COLO829 (cell line): ENCODE measurements at regions not wholly inside any gene's neighbourhood (a gene's known extent, or its start where the extent isn't known, plus 50 kb on each side); places are given as distances from the start of the nearest gene placed in this dataset.
"Not testable (repeated sequence)": the region's sequence is repeated elsewhere in the genome, so short reads cannot be mapped to it uniquely, and the experiment has no call there.

Experiments used
- DNase-seq: peaks from one replicate; pipeline ENCODE4 v3.0.0; 2012; ENCODE audit warnings: low spot score

- no peak for DNase-seq
Observed at GRCh38 chr1:219560856-219561255, 52.0 kb downstream of the ZC3H11B start.

- DNase-seq = no peak
Observed at GRCh38 chr1:219559899-219560298, 53.0 kb downstream of the ZC3H11B start.

DNA sequence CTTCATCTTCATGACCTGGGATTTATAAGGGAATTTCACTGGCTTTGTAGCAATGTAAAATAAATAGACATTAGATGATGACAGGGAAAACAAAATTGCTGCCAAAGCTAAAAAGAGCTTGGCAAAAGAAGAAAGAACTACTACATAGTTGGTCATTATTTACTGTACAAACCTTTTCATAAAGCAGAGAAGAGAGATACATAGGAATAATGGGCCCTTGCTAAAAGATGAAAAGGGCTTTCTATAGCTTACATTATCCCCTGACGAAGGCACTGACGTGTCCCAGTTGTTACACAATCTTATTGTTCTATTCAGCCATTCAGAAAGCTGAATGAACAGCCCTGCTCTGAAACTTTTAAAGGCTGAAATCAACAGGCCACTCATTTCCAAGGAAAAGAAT lies 57.1 kb downstream of the ZC3H11B start:
- DNase-seq = peak; percentile 97

DNA sequence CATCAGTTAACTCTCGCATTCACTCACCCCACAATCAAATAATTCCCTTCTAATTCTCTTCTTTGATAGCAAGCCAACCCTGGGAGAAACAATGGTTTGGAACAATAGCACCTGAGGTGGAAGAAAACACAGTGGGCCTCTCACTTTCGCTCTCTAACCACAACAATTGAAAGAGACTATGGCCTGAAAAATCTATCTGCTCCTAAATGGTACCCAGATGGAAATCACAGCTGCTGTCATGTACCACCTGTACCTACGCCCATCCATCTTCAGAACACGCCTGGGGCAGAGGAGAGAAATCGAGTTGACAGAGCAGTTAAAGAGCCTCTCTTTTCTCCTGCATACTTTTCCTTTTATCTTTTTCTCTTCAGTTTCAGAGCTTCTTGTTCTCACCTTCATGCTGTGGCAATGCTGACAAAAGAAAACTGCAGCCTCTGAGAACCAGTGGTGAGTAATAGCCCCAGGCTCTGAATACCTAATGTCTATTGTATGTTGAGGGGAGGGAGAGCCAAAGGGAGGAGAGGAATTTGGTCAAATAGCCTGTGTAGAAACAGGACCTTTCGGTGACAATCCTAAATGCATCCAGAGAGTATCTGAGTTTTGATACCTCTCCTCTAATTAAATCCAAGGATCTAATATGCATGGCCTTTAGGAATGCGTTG lies 57.7 kb downstream of the ZC3H11B start:
- peak; percentile 81 for DNase-seq

- DNase-seq = no peak
Observed at GRCh38 chr1:219553934-219554502, 58.9 kb downstream of the ZC3H11B start.

GRCh38 chr1:219550201-219550600 lies 62.7 kb downstream of the ZC3H11B start:
- no peak for DNase-seq

- DNase-seq = peak; percentile 94
Observed at GRCh38 chr1:219549215-219549614, 63.7 kb downstream of the ZC3H11B start.

DNA sequence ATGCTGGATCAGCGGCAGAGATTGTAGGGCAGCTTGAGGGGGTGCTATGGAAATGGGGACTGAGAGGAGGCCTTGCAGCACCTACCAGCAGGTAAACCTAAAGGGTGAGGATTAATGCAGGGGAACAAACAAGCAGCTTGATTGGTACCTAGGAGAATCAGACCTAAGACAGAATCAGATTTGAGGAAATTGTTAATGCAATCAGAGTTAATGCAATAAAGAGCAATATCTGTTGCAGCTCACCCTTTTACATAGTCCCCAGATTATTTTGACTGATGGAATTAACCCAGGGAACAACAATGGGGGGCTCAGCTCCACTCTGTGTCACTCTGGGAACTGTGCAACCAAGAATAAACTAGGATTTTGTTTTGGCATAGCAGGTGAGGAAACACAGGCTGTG lies 64.5 kb downstream of the ZC3H11B start:
- no peak for DNase-seq

DNA sequence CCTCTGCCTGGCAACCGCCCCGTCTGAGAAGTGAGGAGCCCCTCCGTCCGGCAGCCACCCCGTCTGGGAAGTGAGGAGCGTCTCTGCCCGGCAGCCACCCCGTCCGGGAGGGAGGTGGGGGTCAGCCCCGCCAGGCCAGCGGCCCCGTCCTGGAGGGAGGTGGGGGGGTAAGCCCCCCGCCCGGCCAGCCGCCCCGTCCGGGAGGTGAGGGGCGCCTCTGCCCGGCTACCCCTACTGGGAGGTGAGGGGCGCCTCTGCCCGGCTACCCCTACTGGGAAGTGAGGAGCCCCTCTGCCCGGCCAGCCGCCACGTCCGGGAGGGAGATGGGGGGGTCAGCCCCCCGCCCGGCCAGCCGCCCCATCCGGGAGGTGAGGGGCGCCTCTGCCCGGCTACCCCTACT lies 67.1 kb downstream of the ZC3H11B start:
- not testable (repeated sequence) for DNase-seq

GRCh38 chr1:219544163-219544846 lies 68.6 kb downstream of the ZC3H11B start:
- no peak for DNase-seq

GRCh38 chr1:219542828-219543518 lies 69.9 kb downstream of the ZC3H11B start:
- DNase-seq = no peak

- DNase-seq = no peak
Observed at GRCh38 chr1:219541946-219542345, 71.0 kb downstream of the ZC3H11B start.

GRCh38 chr1:219539645-219540254 lies 73.2 kb downstream of the ZC3H11B start:
- DNase-seq = no peak

DNA sequence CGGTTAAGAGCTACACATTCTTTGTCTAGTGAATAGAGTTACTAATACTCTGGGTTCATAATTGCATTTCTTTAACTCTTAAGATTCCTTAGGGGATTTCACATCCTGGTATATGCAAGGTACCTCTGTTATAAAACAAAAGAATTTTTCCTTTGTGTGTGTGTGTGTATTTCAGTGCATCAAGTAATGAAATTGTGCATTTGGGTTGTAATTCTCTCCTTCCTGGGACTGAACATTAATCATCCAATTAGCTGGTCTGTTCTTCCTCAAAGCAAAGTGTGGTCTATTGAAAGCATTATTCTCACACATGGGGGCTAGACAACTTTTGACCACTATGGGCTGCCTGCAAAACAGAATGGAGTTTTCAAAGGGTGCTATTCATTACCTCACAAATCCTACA lies 74.0 kb downstream of the ZC3H11B start:
- DNase-seq = no peak

DNA sequence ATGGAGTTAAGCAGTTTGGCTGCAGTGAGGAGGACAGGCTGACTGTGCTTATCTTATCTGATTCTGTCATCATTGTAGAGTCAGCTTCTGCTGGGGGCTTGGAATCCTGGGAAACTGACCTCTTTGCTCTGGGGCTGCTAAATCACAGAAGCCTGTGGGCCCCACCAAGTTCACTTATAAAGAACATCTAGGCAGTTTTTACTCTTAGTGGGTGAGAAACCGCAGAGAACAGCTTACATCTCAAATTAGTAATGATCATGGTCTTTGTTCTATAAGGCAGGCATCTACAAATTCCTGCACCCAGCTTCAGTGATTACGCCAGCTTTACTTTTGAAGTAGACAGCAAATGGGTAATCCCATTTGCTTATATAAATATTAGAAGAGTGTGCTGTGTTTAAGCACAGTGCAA lies 75.7 kb downstream of the ZC3H11B start:
- no peak for DNase-seq

GRCh38 chr1:219536038-219536437 lies 76.9 kb downstream of the ZC3H11B start:
- DNase-seq = no peak

DNA sequence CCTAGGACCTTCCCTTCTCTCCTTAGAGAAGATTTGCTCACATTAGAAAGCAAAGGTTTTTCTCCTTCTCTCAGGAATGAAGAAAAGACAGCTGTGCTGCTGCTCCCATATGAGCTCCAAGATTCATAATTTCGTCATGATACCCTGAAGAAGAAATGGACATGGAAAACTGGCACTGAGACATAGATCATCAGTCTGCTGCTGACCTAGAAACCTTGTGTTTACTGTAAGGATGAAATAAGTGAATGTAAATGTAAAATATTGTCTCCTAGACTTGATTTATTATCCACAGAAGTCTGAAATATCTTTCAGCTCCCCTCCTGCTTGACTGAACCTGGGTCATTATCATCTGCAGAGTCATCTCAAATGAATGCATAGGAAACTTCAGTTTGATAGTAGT lies 77.9 kb downstream of the ZC3H11B start:
- DNase-seq = no peak

DNA sequence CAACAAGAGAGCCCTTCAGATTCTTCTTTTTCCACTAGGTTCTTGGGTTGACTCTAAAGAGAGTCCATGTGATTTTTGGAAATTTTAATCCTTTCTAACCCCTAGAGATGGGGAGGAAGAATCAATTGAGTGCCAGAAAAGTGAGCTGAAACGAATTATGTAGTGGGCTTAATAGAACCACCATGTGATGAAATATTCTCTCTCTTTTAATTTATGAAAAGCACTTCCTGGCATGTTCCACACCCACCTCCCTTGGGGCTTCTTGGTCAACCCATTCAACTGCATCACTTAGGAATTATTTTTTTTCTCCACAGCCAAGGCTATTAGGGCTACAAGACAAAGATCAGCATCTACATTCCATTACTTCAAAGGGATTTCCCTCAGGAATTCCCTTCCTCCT lies 79.6 kb downstream of the ZC3H11B start:
- no peak for DNase-seq

GRCh38 chr1:219529116-219529515 lies 83.8 kb downstream of the ZC3H11B start:
- DNase-seq = no peak

DNA sequence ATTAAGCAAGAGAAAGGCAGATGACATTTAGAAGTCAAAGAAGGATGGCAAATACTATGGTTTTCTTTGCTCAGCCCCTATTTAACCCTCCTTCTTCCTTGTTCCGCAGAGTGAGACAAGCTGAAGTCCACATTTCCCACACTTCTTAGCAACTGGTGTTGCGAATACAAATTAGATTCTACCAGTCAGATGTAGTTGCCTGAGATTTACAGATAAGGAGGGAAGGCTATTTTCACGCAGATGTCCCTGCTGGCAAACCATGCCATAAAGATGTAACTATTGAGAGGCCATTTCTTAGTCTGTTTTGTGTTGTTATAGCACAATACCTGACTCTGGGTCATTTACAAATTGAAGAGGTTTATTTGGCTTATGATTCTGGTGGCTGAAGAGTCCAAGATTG lies 84.3 kb downstream of the ZC3H11B start:
- DNase-seq = no peak

DNA sequence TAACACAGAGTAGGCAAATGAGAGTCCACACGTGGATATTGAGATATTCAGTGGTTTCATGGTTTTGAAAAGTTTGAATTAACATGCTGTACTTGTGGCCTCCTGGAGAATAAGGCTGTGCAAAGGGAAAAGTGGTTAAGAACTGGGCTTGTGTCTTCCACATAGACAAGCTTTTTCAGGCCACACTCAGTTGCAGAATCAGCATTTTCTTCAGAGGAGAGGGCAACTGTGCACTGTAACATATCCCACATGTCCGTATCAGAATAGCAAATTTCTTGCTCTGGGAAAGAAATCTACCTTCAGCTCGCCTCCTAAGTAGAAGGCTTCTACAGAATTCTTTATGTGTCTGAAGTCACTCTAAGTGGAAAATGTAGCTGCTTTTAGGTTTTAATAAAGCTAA lies 84.9 kb downstream of the ZC3H11B start:
- DNase-seq = no peak

DNA sequence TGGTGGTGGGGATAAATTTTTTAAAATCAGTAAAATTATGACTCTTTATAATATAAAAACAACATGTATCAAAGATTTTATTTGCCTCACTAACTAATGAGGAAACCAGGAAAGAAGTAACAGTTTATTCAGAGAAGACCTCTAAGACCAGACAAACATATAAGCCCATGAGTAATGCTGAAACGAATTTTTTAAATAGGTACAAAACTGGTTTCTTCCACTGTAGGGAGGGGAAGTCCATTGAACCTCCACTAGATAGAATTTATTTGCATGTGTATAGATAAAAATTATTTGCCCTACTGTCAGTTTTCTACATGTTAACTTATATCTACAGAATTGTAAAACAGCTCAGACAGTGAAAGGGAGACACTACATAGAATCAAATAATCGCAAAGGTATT lies 86.8 kb downstream of the ZC3H11B start:
- no peak for DNase-seq

GRCh38 chr1:219523411-219523810 lies 89.5 kb downstream of the ZC3H11B start:
- no peak for DNase-seq
